ENCODE measurements at regions not wholly inside any gene's neighbourhood (a gene's known extent, or its start where the extent isn't known, plus 50 kb on each side); places are given as distances from the start of the nearest gene placed in this dataset.

- TF ChIP-seq ELF4 (CRISPR knock-in tag; IDR thresholded peaks at IDR 0.05; ENCODE audit: low read depth) (no peak), ATF3 (CRISPR knock-in tag; conservative IDR thresholded peaks at IDR 0.05) (no peak), CTCF (IDR thresholded peaks at IDR 0.05) (no peak), CREM (CRISPR knock-in tag; IDR thresholded peaks at IDR 0.05) (no peak), ATF1 (CRISPR knock-in tag; IDR thresholded peaks at IDR 0.05) (no peak), JUN (CRISPR knock-in tag; IDR thresholded peaks at IDR 0.05) (no peak), MAX (CRISPR knock-in tag; IDR thresholded peaks at IDR 0.05) (no peak), USF1 (CRISPR knock-in tag; IDR thresholded peaks at IDR 0.05) (no peak), ZNF317 (CRISPR knock-in tag; IDR thresholded peaks at IDR 0.05; ENCODE audit: borderline replicate concordance, low read depth) (no peak), ERG (CRISPR knock-in tag; IDR thresholded peaks at IDR 0.05) (no peak), CREB1 (CRISPR knock-in tag; IDR thresholded peaks at IDR 0.05) (no peak), ZNF121 (CRISPR knock-in tag; IDR thresholded peaks at IDR 0.05) (no peak), RELA (CRISPR knock-in tag; IDR thresholded peaks at IDR 0.05; ENCODE audit: borderline replicate concordance) (no peak)
These were observed 287.0 kb upstream of the TMEM161B start for GRCh38 chr5:88555674-88556073.
